Progenitor cell of endocrine pancreas (in vitro differentiated cells): ENCODE measurements at regions not wholly inside any gene's neighbourhood (a gene's known extent, or its start where the extent isn't known, plus 50 kb on each side); places are given as distances from the start of the nearest gene placed in this dataset.

Experiments
- DNase-seq: peaks from one replicate; pipeline ENCODE4 v3.0.0; 2021; ENCODE audit warnings: low spot score; ENCODE audit not compliant: unreplicated experiment
- H3K27ac Mint-ChIP-seq: 2 replicates; pipeline ENCODE4 v1.8.0; 2021; ENCODE audit warnings: mild to moderate bottlenecking, moderate library complexity, mixed read lengths
- H3K27me3 Mint-ChIP-seq: 2 replicates; pipeline ENCODE4 v1.8.0; 2021; ENCODE audit warnings: mixed read lengths
- H3K36me3 Mint-ChIP-seq: 2 replicates; pipeline ENCODE4 v1.8.0; 2022; ENCODE audit warnings: mixed read lengths; ENCODE audit not compliant: insufficient read depth
- H3K4me1 Mint-ChIP-seq: 2 replicates; pipeline ENCODE4 v1.8.0; 2021; ENCODE audit warnings: low read depth, mixed read lengths
- H3K4me3 Mint-ChIP-seq: 2 replicates; pipeline ENCODE4 v1.8.0; 2021; ENCODE audit warnings: low read depth, mild to moderate bottlenecking, moderate library complexity, mixed read lengths
- H3K9me3 Mint-ChIP-seq: 2 replicates; pipeline ENCODE4 v1.8.0; 2021; ENCODE audit warnings: low read depth, mixed read lengths
- TF ChIP-seq, protein P1 (sequence below): fragments of 200-600 bp; sonication (generic); IDR thresholded peaks from one replicate; pipeline ENCODE4 v1.5.0; 2021; ENCODE audit warnings: antibody characterized with exemption, mild to moderate bottlenecking; ENCODE audit not compliant: unreplicated experiment

DNA sequence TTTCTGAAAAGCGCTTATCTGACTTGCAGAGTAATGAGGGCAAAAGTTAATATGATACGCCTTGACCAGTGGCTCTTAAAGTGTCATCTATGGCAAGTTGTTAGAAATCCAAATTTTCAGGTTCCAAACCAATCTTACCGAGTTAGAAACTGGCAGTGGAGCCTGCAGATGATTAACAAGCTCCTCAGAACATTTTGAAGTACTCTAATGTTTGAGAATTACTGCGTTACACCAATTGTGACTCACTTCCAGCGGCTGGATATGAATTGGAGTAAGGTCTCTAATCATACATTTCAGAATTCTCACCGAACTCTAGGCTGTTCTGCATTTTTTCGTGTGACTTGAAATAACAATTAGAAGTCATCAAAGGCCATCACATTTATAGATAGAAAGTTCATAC lies 73.5 kb upstream of the TMPRSS15 start:
- H3K27ac Mint-ChIP-seq, result no peak overlapping the region
- H3K9me3 Mint-ChIP-seq, result peaks cover 4% of the 10 kb centered on the region
- no peaks in the 10 kb centered on the region for H3K27me3 Mint-ChIP-seq
- H3K4me3 Mint-ChIP-seq, result no peak overlapping the region
- DNase-seq, result no peak
- TF ChIP-seq, protein P1, sequence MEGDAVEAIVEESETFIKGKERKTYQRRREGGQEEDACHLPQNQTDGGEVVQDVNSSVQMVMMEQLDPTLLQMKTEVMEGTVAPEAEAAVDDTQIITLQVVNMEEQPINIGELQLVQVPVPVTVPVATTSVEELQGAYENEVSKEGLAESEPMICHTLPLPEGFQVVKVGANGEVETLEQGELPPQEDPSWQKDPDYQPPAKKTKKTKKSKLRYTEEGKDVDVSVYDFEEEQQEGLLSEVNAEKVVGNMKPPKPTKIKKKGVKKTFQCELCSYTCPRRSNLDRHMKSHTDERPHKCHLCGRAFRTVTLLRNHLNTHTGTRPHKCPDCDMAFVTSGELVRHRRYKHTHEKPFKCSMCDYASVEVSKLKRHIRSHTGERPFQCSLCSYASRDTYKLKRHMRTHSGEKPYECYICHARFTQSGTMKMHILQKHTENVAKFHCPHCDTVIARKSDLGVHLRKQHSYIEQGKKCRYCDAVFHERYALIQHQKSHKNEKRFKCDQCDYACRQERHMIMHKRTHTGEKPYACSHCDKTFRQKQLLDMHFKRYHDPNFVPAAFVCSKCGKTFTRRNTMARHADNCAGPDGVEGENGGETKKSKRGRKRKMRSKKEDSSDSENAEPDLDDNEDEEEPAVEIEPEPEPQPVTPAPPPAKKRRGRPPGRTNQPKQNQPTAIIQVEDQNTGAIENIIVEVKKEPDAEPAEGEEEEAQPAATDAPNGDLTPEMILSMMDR, result no peak
- H3K36me3 Mint-ChIP-seq, result no peaks in the 10 kb centered on the region
- H3K4me1 Mint-ChIP-seq, result peaks cover 5% of the 10 kb centered on the region

DNA sequence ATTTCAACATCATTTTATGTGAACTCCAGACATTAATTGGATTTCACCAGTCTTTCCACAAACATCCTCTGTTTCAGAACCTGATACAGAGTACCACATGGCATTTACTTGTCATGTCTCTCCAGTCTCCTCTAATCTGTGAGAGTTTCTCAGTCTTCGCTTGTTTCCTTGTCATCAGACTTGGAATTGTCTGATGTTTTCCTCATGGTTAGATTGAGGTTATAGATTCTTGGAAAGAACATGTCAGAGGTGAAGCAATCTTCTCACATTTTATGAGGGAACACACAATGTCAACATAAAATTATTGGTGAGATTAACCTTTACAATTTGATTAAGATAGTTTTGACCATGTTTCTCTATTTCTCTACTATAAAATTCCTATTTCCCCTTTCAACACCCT lies 74.9 kb upstream of the TMPRSS15 start:
- TF ChIP-seq, protein P1, result no peak
- peaks cover 9% of the 10 kb centered on the region for H3K4me1 Mint-ChIP-seq

DNA sequence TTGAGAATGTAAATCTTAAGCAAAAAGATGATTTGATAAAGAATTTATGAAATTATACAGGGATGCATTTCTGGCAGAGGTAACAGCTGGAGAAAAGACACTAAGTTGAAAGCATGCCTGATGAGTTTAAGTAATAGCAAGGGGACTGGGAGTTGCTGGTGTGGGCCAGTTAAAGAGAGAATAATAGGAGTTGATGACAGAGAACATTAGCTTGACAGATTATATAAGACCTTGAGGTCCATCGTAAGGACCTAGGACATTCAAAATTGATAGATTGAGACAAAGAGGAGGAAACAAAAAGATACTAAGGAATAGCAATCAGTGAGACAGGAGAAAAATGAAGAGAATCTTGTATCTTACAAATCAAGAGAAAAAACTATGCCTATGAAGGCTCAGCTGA lies 84.7 kb upstream of the TMPRSS15 start:
- no peak overlapping the region for H3K27ac Mint-ChIP-seq
- no peak for DNase-seq
- no peaks in the 10 kb centered on the region for H3K9me3 Mint-ChIP-seq
- no peaks in the 10 kb centered on the region for H3K27me3 Mint-ChIP-seq
- H3K4me3 Mint-ChIP-seq, result no peak overlapping the region
- no peaks in the 10 kb centered on the region for H3K36me3 Mint-ChIP-seq
- no peaks in the 10 kb centered on the region for H3K4me1 Mint-ChIP-seq
- TF ChIP-seq, protein P1, result no peak

More for the DNA sequence above, 74.9 kb upstream of the TMPRSS15 start:
- no peaks in the 10 kb centered on the region for H3K27me3 Mint-ChIP-seq
- H3K27ac Mint-ChIP-seq, result no peak overlapping the region
- H3K36me3 Mint-ChIP-seq, result no peaks in the 10 kb centered on the region
- H3K4me3 Mint-ChIP-seq, result no peak overlapping the region
- no peak for DNase-seq
- H3K9me3 Mint-ChIP-seq, result peaks cover 4% of the 10 kb centered on the region

- no peak overlapping the region for H3K4me3 Mint-ChIP-seq
- H3K36me3 Mint-ChIP-seq, result no peaks in the 10 kb centered on the region
- no peak overlapping the region for H3K27ac Mint-ChIP-seq
- TF ChIP-seq, protein P1, result no peak
- no peaks in the 10 kb centered on the region for H3K4me1 Mint-ChIP-seq
- H3K9me3 Mint-ChIP-seq, result no peaks in the 10 kb centered on the region
- H3K27me3 Mint-ChIP-seq, result no peaks in the 10 kb centered on the region
- DNase-seq, result no peak
Measured at GRCh38 chr21:18493422-18493821, 89.8 kb upstream of the TMPRSS15 start.

- H3K4me1 Mint-ChIP-seq, result no peaks in the 10 kb centered on the region
- no peak for DNase-seq
- TF ChIP-seq, protein P1, result no peak
- H3K36me3 Mint-ChIP-seq, result no peaks in the 10 kb centered on the region
- no peak overlapping the region for H3K27ac Mint-ChIP-seq
- H3K4me3 Mint-ChIP-seq, result no peak overlapping the region
- no peaks in the 10 kb centered on the region for H3K9me3 Mint-ChIP-seq
- H3K27me3 Mint-ChIP-seq, result no peaks in the 10 kb centered on the region
Measured at GRCh38 chr21:18495523-18495922, 91.9 kb upstream of the TMPRSS15 start.
